ENCODE measurements at regions not wholly inside any gene's neighbourhood (a gene's known extent, or its start where the extent isn't known, plus 50 kb on each side); places are given as distances from the start of the nearest gene placed in this dataset.

DNA sequence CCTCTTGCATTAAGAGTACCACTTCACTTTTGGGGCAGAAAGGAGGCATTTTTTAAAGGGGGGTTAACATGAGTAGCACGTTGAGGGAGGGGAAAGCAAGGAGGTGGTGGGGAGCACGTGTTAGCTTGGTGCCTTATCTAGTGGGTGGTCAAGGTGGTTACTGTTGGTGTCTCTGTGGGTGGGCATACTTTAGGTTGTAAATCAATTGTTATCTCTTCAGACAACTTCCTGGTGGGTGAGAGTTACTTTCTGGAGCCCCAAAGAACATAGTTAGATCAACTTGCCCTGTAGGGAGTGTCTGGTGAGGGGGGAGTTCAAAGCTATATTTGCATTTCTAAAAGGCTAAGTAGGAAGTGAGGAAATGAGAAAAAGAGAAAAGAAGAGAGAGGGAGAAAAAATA lies 297.7 kb upstream of the CLNK start (continued):
- TF ChIP-seq, protein P1, sequence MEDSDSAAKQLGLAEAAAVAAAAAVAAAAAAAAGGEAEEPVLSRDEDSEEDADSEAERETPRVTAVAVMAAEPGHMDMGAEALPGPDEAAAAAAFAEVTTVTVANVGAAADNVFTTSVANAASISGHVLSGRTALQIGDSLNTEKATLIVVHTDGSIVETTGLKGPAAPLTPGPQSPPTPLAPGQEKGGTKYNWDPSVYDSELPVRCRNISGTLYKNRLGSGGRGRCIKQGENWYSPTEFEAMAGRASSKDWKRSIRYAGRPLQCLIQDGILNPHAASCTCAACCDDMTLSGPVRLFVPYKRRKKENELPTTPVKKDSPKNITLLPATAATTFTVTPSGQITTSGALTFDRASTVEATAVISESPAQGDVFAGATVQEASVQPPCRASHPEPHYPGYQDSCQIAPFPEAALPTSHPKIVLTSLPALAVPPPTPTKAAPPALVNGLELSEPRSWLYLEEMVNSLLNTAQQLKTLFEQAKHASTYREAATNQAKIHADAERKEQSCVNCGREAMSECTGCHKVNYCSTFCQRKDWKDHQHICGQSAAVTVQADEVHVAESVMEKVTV (CRISPR knock-in tag; IDR thresholded peaks at IDR 0.05): no peak
- TF ChIP-seq TAF7 (tag; IDR thresholded peaks at IDR 0.05) (no peak), PHB2 (IDR thresholded peaks at IDR 0.05; ENCODE audit: low read depth) (no peak)

DNA sequence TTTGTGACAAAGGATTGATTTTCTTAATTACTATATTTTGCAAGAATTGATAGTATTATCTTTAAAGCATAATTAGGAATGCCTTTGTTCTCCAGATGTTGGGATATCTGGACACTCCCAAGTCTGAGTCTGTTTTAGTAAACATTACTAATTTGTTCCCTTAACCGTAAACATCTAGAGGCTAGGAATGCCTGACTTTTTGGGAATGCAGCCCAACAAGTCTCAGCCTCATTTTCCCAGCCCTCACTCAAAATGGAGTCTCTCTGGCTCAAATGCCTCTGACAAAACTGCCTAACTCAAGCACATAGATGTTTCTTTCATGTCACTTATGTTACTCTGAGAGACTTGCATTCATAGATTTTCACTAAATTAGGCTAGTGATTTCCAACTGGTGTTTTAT lies 297.0 kb upstream of the CLNK start:
- intact Hi-C loops (cut with micrococcal nuclease) (no loop called here), in situ Hi-C loops (cut with MboI) (no loop called here)
- Histone ChIP-seq H3K4me2 (ENCODE audit: insufficient read depth, low read length) (no peak overlapping the region), H2AFZ (ENCODE audit: low read depth, low read length) (no peak overlapping the region), H3K9me1 (ENCODE audit: control insufficient read depth, insufficient read depth, low read length) (no peaks in the 10 kb centered on the region), H3K79me2 (ENCODE audit: control insufficient read depth, insufficient read depth, low read length) (no peaks in the 10 kb centered on the region), H3K27ac (ENCODE audit: extremely low read depth, low read depth, low read length) (no peak overlapping the region), H3K9ac (ENCODE audit: insufficient read depth in 1 of 2, low read depth in 2 of 2, low read length in 2 of 2) (no peak overlapping the region), H3K27me3 (ENCODE audit: control insufficient read depth in 2 of 2, insufficient read depth in 2 of 2, low read length in 2 of 2) (no peaks in the 10 kb centered on the region), H3K4me1 (replicated peaks in 1 of 2; ENCODE audit: control insufficient read depth in 2 of 2, insufficient read depth in 2 of 2, low read length in 2 of 2) (no peaks in the 10 kb centered on the region), H3K36me3 (ENCODE audit: control insufficient read depth, insufficient read depth, low read length) (no peaks in the 10 kb centered on the region), H3K4me3 (no peak overlapping the region), H3K9me3 (replicated peaks; ENCODE audit: control insufficient read depth, insufficient read depth, low read depth, low read length) (0 out of 2 replicates have a peak, but pooled peaks cover 2% of the 10 kb centered on the region), H4K20me1 (replicated peaks; ENCODE audit: control insufficient read depth, insufficient read depth, low read length) (no peaks in the 10 kb centered on the region)
- ChIA-PET CTCF (ENCODE audit: low intra/inter-chr PET ratio) (no interaction called here), POLR2A (no interaction called here)
- DNase-seq (ENCODE audit: extremely low read depth in 1 of 4, low spot score in 3 of 4) (no peak), ATAC-seq (no peak), FAIRE-seq (no peak)
- no TSS peak for BruUV-seq (replicated peaks)
- no peak for TF ChIP-seq YY1 (IDR thresholded peaks at IDR 0.05; ENCODE audit: borderline replicate concordance in 1 of 3, control insufficient read depth in 1 of 3, extremely low read depth in 1 of 3, insufficient read depth in 3 of 3, insufficient read length in 1 of 3, insufficient replicate concordance in 2 of 3, low read depth in 1 of 3, low read length in 2 of 3)
- no peak for TF ChIP-seq NCOA1 (IDR thresholded peaks at IDR 0.05; ENCODE audit: low read depth)
- no peak for TF ChIP-seq FOXK2 (conservative IDR thresholded peaks at IDR 0.05 in 1 of 2, IDR thresholded peaks at IDR 0.05 in 1 of 2; ENCODE audit: low read depth in 2 of 2)
- TF ChIP-seq CHCHD3 (CRISPR knock-in tag; IDR thresholded peaks at IDR 0.05): no peak
- no peak for TF ChIP-seq MAZ (CRISPR knock-in tag; conservative IDR thresholded peaks at IDR 0.05 in 1 of 2, IDR thresholded peaks at IDR 0.05 in 1 of 2)
- no peak for TF ChIP-seq NFE2L1 (tag; IDR thresholded peaks at IDR 0.05; ENCODE audit: borderline replicate concordance, low read depth)
- no peak for TF ChIP-seq ZNF780A (CRISPR knock-in tag; IDR thresholded peaks at IDR 0.05)
- TF ChIP-seq, protein P2, sequence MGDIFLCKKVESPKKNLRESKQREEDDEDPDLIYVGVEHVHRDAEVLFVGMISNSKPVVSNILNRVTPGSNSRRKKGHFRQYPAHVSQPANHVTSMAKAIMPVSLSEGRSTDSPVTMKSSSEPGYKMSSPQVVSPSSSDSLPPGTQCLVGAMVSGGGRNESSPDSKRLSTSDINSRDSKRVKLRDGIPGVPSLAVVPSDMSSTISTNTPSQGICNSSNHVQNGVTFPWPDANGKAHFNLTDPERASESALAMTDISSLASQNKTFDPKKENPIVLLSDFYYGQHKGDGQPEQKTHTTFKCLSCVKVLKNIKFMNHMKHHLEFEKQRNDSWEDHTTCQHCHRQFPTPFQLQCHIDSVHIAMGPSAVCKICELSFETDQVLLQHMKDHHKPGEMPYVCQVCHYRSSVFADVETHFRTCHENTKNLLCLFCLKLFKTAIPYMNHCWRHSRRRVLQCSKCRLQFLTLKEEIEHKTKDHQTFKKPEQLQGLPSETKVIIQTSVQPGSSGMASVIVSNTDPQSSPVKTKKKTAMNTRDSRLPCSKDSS (IDR thresholded peaks at IDR 0.05; ENCODE audit: low read depth, partially characterized antibody): no peak
- TF ChIP-seq ZNF583 (CRISPR knock-in tag; IDR thresholded peaks at IDR 0.05): no peak
- no peak for TF ChIP-seq GTF2E2 (tag; IDR thresholded peaks at IDR 0.05)
- 22% methylated on average over 1 of the region's 1 CpG for WGBS (ENCODE audit: insufficient coverage, low coverage, missing lambda C conversion rate)
